GM12891 (cell line): ENCODE measurements at regions not wholly inside any gene's neighbourhood (a gene's known extent, or its start where the extent isn't known, plus 50 kb on each side); places are given as distances from the start of the nearest gene placed in this dataset.

Experiments
- PAX5 ChIP-seq: IDR thresholded peaks from 2 replicates; pipeline ENCODE4 v1.6.1; 2011; ENCODE audit warnings: low read length, moderate library complexity, mild to moderate bottlenecking; ENCODE audit not compliant: insufficient read depth, severe bottlenecking
- POLR2A ChIP-seq: IDR thresholded peaks from 2 replicates; pipeline ENCODE4 v1.6.1; 2011; ENCODE audit warnings: low read depth, low read length, control low read depth
- POLR2AphosphoS5 ChIP-seq: IDR thresholded peaks from 2 replicates; pipeline ENCODE4 v1.6.1; 2011; ENCODE audit warnings: low read depth, low read length, control low read depth
- TAF1 ChIP-seq: IDR thresholded peaks from 2 replicates; pipeline ENCODE4 v1.6.1; 2011; ENCODE audit warnings: low read depth, low read length, control low read depth

- TF ChIP-seq POLR2A (no peak), POLR2AphosphoS5 (no peak), TAF1 (no peak), PAX5 (no peak)
Observed at GRCh38 chr13:40350283-40350992, 316.0 kb downstream of the FOXO1 start.
